ENCODE measurements at regions not wholly inside any gene's neighbourhood (a gene's known extent, or its start where the extent isn't known, plus 50 kb on each side); places are given as distances from the start of the nearest gene placed in this dataset.

DNA sequence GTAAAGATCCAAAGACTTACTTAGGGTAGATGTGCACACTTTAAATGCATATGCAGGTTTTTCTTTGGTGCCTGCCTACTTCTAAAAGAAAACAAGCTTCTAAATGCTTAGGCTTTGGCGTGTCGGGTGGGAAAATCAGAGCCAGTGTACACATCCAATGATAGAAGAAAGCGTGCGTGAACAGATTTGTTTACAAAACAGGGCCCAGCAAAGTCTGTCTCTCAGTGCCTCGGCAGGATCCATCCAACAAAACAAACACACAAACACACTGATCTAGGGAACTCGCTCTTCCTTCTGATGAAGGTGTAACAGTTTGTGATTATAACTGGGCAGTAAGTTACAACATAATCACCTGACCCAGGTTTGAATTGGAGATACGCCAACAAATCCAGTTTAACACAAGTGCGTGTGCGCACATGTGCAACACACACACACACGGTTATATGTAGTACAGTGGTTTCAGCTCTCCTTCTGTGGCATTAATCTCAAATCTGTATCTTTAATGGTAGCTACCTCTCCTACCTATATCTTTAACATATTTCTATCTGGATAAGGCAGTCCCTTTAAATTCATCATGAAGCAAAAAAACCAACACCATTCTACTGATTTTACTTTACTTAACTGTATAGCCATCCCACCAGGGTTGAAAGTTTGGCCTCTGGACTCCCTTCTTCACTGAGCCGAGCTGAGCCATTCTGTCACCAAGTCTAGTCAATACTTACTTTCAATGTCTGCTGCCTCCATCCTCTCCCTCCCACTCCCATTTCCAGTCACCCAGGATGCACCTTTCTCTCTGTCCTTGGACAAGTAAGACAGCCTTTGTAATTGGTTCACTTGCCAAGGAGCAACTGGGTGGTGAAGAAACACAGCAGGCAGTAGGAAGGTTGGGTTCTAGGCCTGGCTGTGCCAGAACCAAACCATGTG is 184.4 kb upstream of the KLF14 start:
- TF ChIP-seq, protein P1, sequence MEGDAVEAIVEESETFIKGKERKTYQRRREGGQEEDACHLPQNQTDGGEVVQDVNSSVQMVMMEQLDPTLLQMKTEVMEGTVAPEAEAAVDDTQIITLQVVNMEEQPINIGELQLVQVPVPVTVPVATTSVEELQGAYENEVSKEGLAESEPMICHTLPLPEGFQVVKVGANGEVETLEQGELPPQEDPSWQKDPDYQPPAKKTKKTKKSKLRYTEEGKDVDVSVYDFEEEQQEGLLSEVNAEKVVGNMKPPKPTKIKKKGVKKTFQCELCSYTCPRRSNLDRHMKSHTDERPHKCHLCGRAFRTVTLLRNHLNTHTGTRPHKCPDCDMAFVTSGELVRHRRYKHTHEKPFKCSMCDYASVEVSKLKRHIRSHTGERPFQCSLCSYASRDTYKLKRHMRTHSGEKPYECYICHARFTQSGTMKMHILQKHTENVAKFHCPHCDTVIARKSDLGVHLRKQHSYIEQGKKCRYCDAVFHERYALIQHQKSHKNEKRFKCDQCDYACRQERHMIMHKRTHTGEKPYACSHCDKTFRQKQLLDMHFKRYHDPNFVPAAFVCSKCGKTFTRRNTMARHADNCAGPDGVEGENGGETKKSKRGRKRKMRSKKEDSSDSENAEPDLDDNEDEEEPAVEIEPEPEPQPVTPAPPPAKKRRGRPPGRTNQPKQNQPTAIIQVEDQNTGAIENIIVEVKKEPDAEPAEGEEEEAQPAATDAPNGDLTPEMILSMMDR (optimal IDR thresholded peaks at IDR 0.05 in 1 of 3, IDR thresholded peaks at IDR 0.05 in 1 of 3, conservative IDR thresholded peaks at IDR 0.05 in 1 of 3; ENCODE audit: extremely low read depth in 1 of 3, insufficient read depth in 2 of 3, low read length in 3 of 3) = no peak
- no peak for TF ChIP-seq EZH2 (IDR thresholded peaks at IDR 0.05; ENCODE audit: low read length)

Measured in keratinocyte (primary cell).